ENCODE measurements at regions not wholly inside any gene's neighbourhood (a gene's known extent, or its start where the extent isn't known, plus 50 kb on each side); places are given as distances from the start of the nearest gene placed in this dataset.
"Not testable (repeated sequence)": the region's sequence is repeated elsewhere in the genome, so short reads cannot be mapped to it uniquely, and the experiment has no call there.

- H3K9me3 Mint-ChIP-seq, result no peaks in the 10 kb centered on the region
- no peaks in the 10 kb centered on the region for H3K27me3 Mint-ChIP-seq (ENCODE audit: low read depth)
- no peak overlapping the region for H3K27ac Mint-ChIP-seq
- H3K36me3 Mint-ChIP-seq (ENCODE audit: low read depth), result no peaks in the 10 kb centered on the region
- H3K4me3 Mint-ChIP-seq, result no peak overlapping the region
- no peaks in the 10 kb centered on the region for H3K4me1 Mint-ChIP-seq (ENCODE audit: low read depth)
These were observed 471.9 kb downstream of the QKI start for GRCh38 chr6:163886428-163886827.

- Mint-ChIP-seq H3K9me3 (no peaks in the 10 kb centered on the region), H3K4me1 (ENCODE audit: low read depth) (no peaks in the 10 kb centered on the region), H3K36me3 (ENCODE audit: low read depth) (no peaks in the 10 kb centered on the region), H3K27ac (no peak overlapping the region), H3K27me3 (ENCODE audit: low read depth) (no peaks in the 10 kb centered on the region), H3K4me3 (no peak overlapping the region)
These were observed 469.5 kb downstream of the QKI start for GRCh38 chr6:163883984-163884383.

- Mint-ChIP-seq H3K36me3 (ENCODE audit: low read depth) (no peaks in the 10 kb centered on the region), H3K4me1 (ENCODE audit: low read depth) (no peaks in the 10 kb centered on the region), H3K27me3 (ENCODE audit: low read depth) (no peaks in the 10 kb centered on the region), H3K27ac (no peak overlapping the region), H3K4me3 (no peak overlapping the region), H3K9me3 (no peaks in the 10 kb centered on the region)
These were observed 464.2 kb downstream of the QKI start for GRCh38 chr6:163878698-163879097.

GRCh38 chr6:163877877-163878639 is 463.5 kb downstream of the QKI start:
- Mint-ChIP-seq H3K4me3 (no peak overlapping the region), H3K9me3 (no peaks in the 10 kb centered on the region), H3K36me3 (ENCODE audit: low read depth) (no peaks in the 10 kb centered on the region), H3K27me3 (ENCODE audit: low read depth) (no peaks in the 10 kb centered on the region), H3K27ac (no peak overlapping the region), H3K4me1 (ENCODE audit: low read depth) (no peaks in the 10 kb centered on the region)

- H3K4me3 Mint-ChIP-seq, result no peak overlapping the region
- H3K27ac Mint-ChIP-seq, result no peak overlapping the region
- H3K27me3 Mint-ChIP-seq (ENCODE audit: low read depth), result no peaks in the 10 kb centered on the region
- H3K36me3 Mint-ChIP-seq (ENCODE audit: low read depth), result no peaks in the 10 kb centered on the region
- H3K9me3 Mint-ChIP-seq, result no peaks in the 10 kb centered on the region
- no peaks in the 10 kb centered on the region for H3K4me1 Mint-ChIP-seq (ENCODE audit: low read depth)
These were observed 461.9 kb downstream of the QKI start for GRCh38 chr6:163876391-163876790.

- H3K36me3 Mint-ChIP-seq (ENCODE audit: low read depth), result no peaks in the 10 kb centered on the region
- no peak overlapping the region for H3K27ac Mint-ChIP-seq
These were observed 460.3 kb downstream of the QKI start for GRCh38 chr6:163874784-163875183.

GRCh38 chr6:163872335-163872734 is 457.8 kb downstream of the QKI start:
- Mint-ChIP-seq H3K27me3 (ENCODE audit: low read depth) (no peaks in the 10 kb centered on the region), H3K4me3 (no peak overlapping the region), H3K36me3 (ENCODE audit: low read depth) (no peaks in the 10 kb centered on the region), H3K4me1 (ENCODE audit: low read depth) (no peaks in the 10 kb centered on the region), H3K9me3 (no peaks in the 10 kb centered on the region), H3K27ac (no peak overlapping the region)

More at GRCh38 chr6:163874784-163875183, 460.3 kb downstream of the QKI start:
- no peaks in the 10 kb centered on the region for H3K27me3 Mint-ChIP-seq (ENCODE audit: low read depth)
- H3K9me3 Mint-ChIP-seq, result no peaks in the 10 kb centered on the region
- no peaks in the 10 kb centered on the region for H3K4me1 Mint-ChIP-seq (ENCODE audit: low read depth)
- H3K4me3 Mint-ChIP-seq, result no peak overlapping the region

GRCh38 chr6:163871616-163872015 is 457.1 kb downstream of the QKI start:
- Mint-ChIP-seq H3K4me3 (no peak overlapping the region), H3K4me1 (ENCODE audit: low read depth) (no peaks in the 10 kb centered on the region), H3K36me3 (ENCODE audit: low read depth) (no peaks in the 10 kb centered on the region), H3K9me3 (no peaks in the 10 kb centered on the region), H3K27ac (no peak overlapping the region), H3K27me3 (ENCODE audit: low read depth) (no peaks in the 10 kb centered on the region)

- Mint-ChIP-seq H3K36me3 (ENCODE audit: low read depth) (no peaks in the 10 kb centered on the region), H3K4me1 (ENCODE audit: low read depth) (no peaks in the 10 kb centered on the region), H3K9me3 (no peaks in the 10 kb centered on the region), H3K4me3 (no peak overlapping the region), H3K27me3 (ENCODE audit: low read depth) (no peaks in the 10 kb centered on the region), H3K27ac (no peak overlapping the region)
These were observed 453.2 kb downstream of the QKI start for GRCh38 chr6:163867518-163868292.

GRCh38 chr6:163866192-163866591 is 451.7 kb downstream of the QKI start:
- Mint-ChIP-seq H3K27me3 (ENCODE audit: low read depth) (no peaks in the 10 kb centered on the region), H3K9me3 (no peaks in the 10 kb centered on the region), H3K36me3 (ENCODE audit: low read depth) (no peaks in the 10 kb centered on the region), H3K27ac (no peak overlapping the region), H3K4me1 (ENCODE audit: low read depth) (no peaks in the 10 kb centered on the region), H3K4me3 (no peak overlapping the region)

GRCh38 chr6:163863565-163863964 is 449.0 kb downstream of the QKI start:
- no peak overlapping the region for H3K27ac Mint-ChIP-seq
- H3K9me3 Mint-ChIP-seq, result no peaks in the 10 kb centered on the region
- no peaks in the 10 kb centered on the region for H3K36me3 Mint-ChIP-seq (ENCODE audit: low read depth)
- H3K4me3 Mint-ChIP-seq, result no peak overlapping the region
- H3K27me3 Mint-ChIP-seq (ENCODE audit: low read depth), result no peaks in the 10 kb centered on the region
- no peaks in the 10 kb centered on the region for H3K4me1 Mint-ChIP-seq (ENCODE audit: low read depth)

GRCh38 chr6:163862701-163863100 is 448.2 kb downstream of the QKI start:
- Mint-ChIP-seq H3K27ac (no peak overlapping the region), H3K27me3 (ENCODE audit: low read depth) (no peaks in the 10 kb centered on the region), H3K9me3 (no peaks in the 10 kb centered on the region), H3K36me3 (ENCODE audit: low read depth) (no peaks in the 10 kb centered on the region), H3K4me3 (no peak overlapping the region), H3K4me1 (ENCODE audit: low read depth) (no peaks in the 10 kb centered on the region)

- Mint-ChIP-seq H3K9me3 (no peaks in the 10 kb centered on the region), H3K36me3 (ENCODE audit: low read depth) (no peaks in the 10 kb centered on the region), H3K27ac (no peak overlapping the region), H3K4me1 (ENCODE audit: low read depth) (no peaks in the 10 kb centered on the region), H3K4me3 (no peak overlapping the region), H3K27me3 (ENCODE audit: low read depth) (no peaks in the 10 kb centered on the region)
These were observed 447.1 kb downstream of the QKI start for GRCh38 chr6:163861627-163862026.

GRCh38 chr6:163860287-163861081 is 446.0 kb downstream of the QKI start:
- H3K27me3 Mint-ChIP-seq (ENCODE audit: low read depth), result no peaks in the 10 kb centered on the region
- H3K36me3 Mint-ChIP-seq (ENCODE audit: low read depth), result no peaks in the 10 kb centered on the region
- H3K4me3 Mint-ChIP-seq, result no peak overlapping the region
- H3K27ac Mint-ChIP-seq, result no peak overlapping the region
- no peaks in the 10 kb centered on the region for H3K9me3 Mint-ChIP-seq
- H3K4me1 Mint-ChIP-seq (ENCODE audit: low read depth), result no peaks in the 10 kb centered on the region

- not testable (repeated sequence) for H3K9me3 Mint-ChIP-seq; H3K36me3 Mint-ChIP-seq (ENCODE audit: low read depth); H3K27me3 Mint-ChIP-seq (ENCODE audit: low read depth); H3K27ac Mint-ChIP-seq; H3K4me1 Mint-ChIP-seq (ENCODE audit: low read depth); H3K4me3 Mint-ChIP-seq
These were observed 444.4 kb downstream of the QKI start for GRCh38 chr6:163858870-163859269.

Measured in T-helper 1 cell treated with Interleukin-12 subunit alpha and Interleukin-12 subunit beta and Interleukin-4 antibody, amounts not matched to agents 30 μg/mL and 1 μg/mL, for 36 hours (primary cell).